H1 (cell line): ENCODE measurements at regions not wholly inside any gene's neighbourhood (a gene's known extent, or its start where the extent isn't known, plus 50 kb on each side); places are given as distances from the start of the nearest gene placed in this dataset.
"Not testable (repeated sequence)": the region's sequence is repeated elsewhere in the genome, so short reads cannot be mapped to it uniquely, and the experiment has no call there.

Experiments used
- CTCF ChIA-PET: fragments of 300-600 bp; sonication (Branson Sonifier 250); formaldehyde crosslinking; loops from one replicate; lab custom pipeline; 2021; ENCODE audit not compliant: partially characterized antibody; lab: Charles Lee
- POLR2A ChIA-PET: fragments of 300-600 bp; sonication (Branson Sonifier 250); formaldehyde crosslinking; loops from one replicate; lab custom pipeline; 2021; ENCODE audit warnings: inconsistent platforms; ENCODE audit not compliant: partially characterized antibody; lab: Charles Lee
- DNase-seq, 2 experiments: peaks; one replicate each; pipeline versions ENCODE4 v3.0.0 to v3.0.0-alpha.2; 2010 to 2022; ENCODE audit warnings: low spot score in 2 of 2, low read depth in 1 of 2, mixed read lengths in 1 of 2
- FAIRE-seq: peaks from 2 replicates; lab custom pipeline; 2011; peaks lifted over from hg19 to GRCh38; lab: Jason Lieb, UNC
- H2AFZ ChIP-seq: 2 replicates; pipeline ENCODE4 v1.8.1; 2012; ENCODE audit warnings: low read length, inconsistent platforms
- H2AK5ac ChIP-seq: 2 replicates; pipeline ENCODE4 v1.6.1; 2013; ENCODE audit warnings: low read depth, low read length
- H2BK120ac ChIP-seq: replicated peaks from 2 replicates; pipeline ENCODE3; 2013; ENCODE audit warnings: low read depth, low read length, inconsistent platforms
- H2BK12ac ChIP-seq: 2 replicates; pipeline ENCODE4 v1.6.1; 2013; ENCODE audit warnings: low read depth, low read length
- H2BK15ac ChIP-seq: 2 replicates; pipeline ENCODE4 v1.6.1; 2013; ENCODE audit warnings: low read length
- H2BK20ac ChIP-seq: 2 replicates; pipeline ENCODE4 v1.6.1; 2013; ENCODE audit warnings: low read length
- H2BK5ac ChIP-seq: 2 replicates; pipeline ENCODE4 v1.6.1; 2013; ENCODE audit warnings: low read depth, low read length
- H3K14ac ChIP-seq: 2 replicates; pipeline ENCODE4 v1.6.1; 2013; ENCODE audit warnings: inconsistent platforms; ENCODE audit not compliant: insufficient read length
- H3K18ac ChIP-seq: 2 replicates; pipeline ENCODE4 v1.6.1; 2013; ENCODE audit warnings: low read length; ENCODE audit errors: extremely low read depth
- H3K23ac ChIP-seq: 2 replicates; pipeline ENCODE4 v1.6.1; 2013; ENCODE audit warnings: inconsistent platforms; ENCODE audit not compliant: insufficient read length
- H3K23me2 ChIP-seq: 2 replicates; pipeline ENCODE4 v1.6.1; 2013; ENCODE audit warnings: low read depth, low read length
- H3K27ac ChIP-seq: 2 replicates; pipeline ENCODE4 v1.6.1; 2011; ENCODE audit warnings: low read depth, low read length, inconsistent platforms
- H3K27me3 ChIP-seq, 4 experiments: replicated peaks in 1 of 4; 1 replicate in 1 of 4; 2 replicates in 3 of 4; pipeline versions ENCODE4 v1.6.1 to v1.8.1; 2011 to 2013; ENCODE audit warnings: low read length in 3 of 4, mild to moderate bottlenecking in 3 of 4, inconsistent platforms in 2 of 4, mixed read lengths in 2 of 4, moderate library complexity in 1 of 4; ENCODE audit not compliant: control insufficient read depth in 3 of 4, insufficient read depth in 3 of 4; ENCODE audit errors: extremely low read depth in 1 of 4
- H3K36me3 ChIP-seq, 4 experiments: 2 replicates each; pipeline versions ENCODE4 v1.6.1 to v1.8.1; 2011 to 2013; ENCODE audit warnings: mild to moderate bottlenecking in 4 of 4, low read length in 3 of 4, moderate library complexity in 2 of 4, control low read depth in 1 of 4, inconsistent platforms in 1 of 4; ENCODE audit not compliant: insufficient read depth in 4 of 4, control insufficient read depth in 2 of 4
- H3K4ac ChIP-seq: replicated peaks from 2 replicates; pipeline ENCODE3; 2013; ENCODE audit warnings: low read length, low read depth, mixed read lengths, inconsistent platforms; ENCODE audit not compliant: insufficient read length
- H3K4me1 ChIP-seq, 4 experiments: replicated peaks in 1 of 4; 1 replicate in 1 of 4; 2 replicates in 3 of 4; pipeline versions ENCODE4 v1.6.1 to v1.8.1; 2011 to 2013; ENCODE audit warnings: low read length in 3 of 4, inconsistent platforms in 2 of 4, mixed read lengths in 1 of 4; ENCODE audit not compliant: insufficient read depth in 4 of 4, control insufficient read depth in 3 of 4
- H3K4me2 ChIP-seq, 2 experiments: 2 replicates each; pipeline versions ENCODE4 v1.6.1 to v1.8.1; 2011 to 2013; ENCODE audit warnings: low read depth in 2 of 2, low read length in 2 of 2, control low read depth in 1 of 2, inconsistent platforms in 1 of 2, mild to moderate bottlenecking in 1 of 2; ENCODE audit not compliant: insufficient read depth in 1 of 2
- H3K4me3 ChIP-seq, 4 experiments: fragments of 200-600, 300-600 bp in 1 of 4; sonication (generic), shearing (Covaris generic), sonication (Bioruptor Twin) in 1 of 4; 2 replicates each; pipeline versions ENCODE4 v1.5.1 to v1.8.1; 2011 to 2016; ENCODE audit warnings: low read length in 4 of 4, low read depth in 3 of 4, control low read depth in 2 of 4, inconsistent platforms in 2 of 4, mild to moderate bottlenecking in 2 of 4, mixed read lengths in 1 of 4, moderate library complexity in 1 of 4; ENCODE audit not compliant: insufficient read depth in 2 of 4; ENCODE audit errors: extremely low read depth in 1 of 4
- H3K56ac ChIP-seq: replicated peaks from 2 replicates; pipeline ENCODE3; 2013; ENCODE audit warnings: low read depth, mild to moderate bottlenecking, mixed read lengths, low read length, inconsistent platforms; ENCODE audit not compliant: insufficient read length
- H3K79me1 ChIP-seq: 2 replicates; pipeline ENCODE4 v1.6.1; 2013; ENCODE audit warnings: low read depth, low read length, control low read depth
- H3K79me2 ChIP-seq, 2 experiments: 2 replicates each; pipeline versions ENCODE4 v1.6.1 to v1.8.1; 2012 to 2013; ENCODE audit warnings: low read length in 2 of 2, mild to moderate bottlenecking in 2 of 2, inconsistent platforms in 1 of 2; ENCODE audit not compliant: insufficient read depth in 2 of 2, control insufficient read depth in 1 of 2
- H3K9ac ChIP-seq, 4 experiments: replicated peaks in 1 of 4; 1 replicate in 1 of 4; 2 replicates in 3 of 4; pipeline versions ENCODE4 v1.6.1 to v1.8.1; 2011 to 2013; ENCODE audit warnings: low read depth in 3 of 4, low read length in 3 of 4, control low read depth in 2 of 4, mild to moderate bottlenecking in 2 of 4, moderate library complexity in 2 of 4, inconsistent platforms in 1 of 4; ENCODE audit errors: extremely low read depth in 1 of 4
- H3K9me3 ChIP-seq, 2 experiments: 2 replicates each; pipeline versions ENCODE4 v1.6.1 to v1.8.1; 2012 to 2013; ENCODE audit warnings: mild to moderate bottlenecking in 2 of 2, moderate library complexity in 2 of 2, control low read depth in 1 of 2, inconsistent platforms in 1 of 2, low read depth in 1 of 2, low read length in 1 of 2, mixed read lengths in 1 of 2; ENCODE audit not compliant: insufficient read depth in 2 of 2
- H4K20me1 ChIP-seq, 2 experiments: replicated peaks in 1 of 2; 2 replicates each; pipeline versions ENCODE3 to v1.8.1; 2011 to 2013; ENCODE audit warnings: inconsistent platforms in 2 of 2, low read length in 2 of 2, mild to moderate bottlenecking in 1 of 2; ENCODE audit not compliant: insufficient read depth in 2 of 2, control insufficient read depth in 1 of 2
- H4K5ac ChIP-seq: 2 replicates; pipeline ENCODE4 v1.6.1; 2013; ENCODE audit warnings: low read length, low read depth, mixed read lengths, inconsistent platforms; ENCODE audit not compliant: insufficient read length
- H4K8ac ChIP-seq: 2 replicates; pipeline ENCODE4 v1.8.0; 2013; ENCODE audit warnings: mild to moderate bottlenecking, moderate library complexity, low read length, inconsistent platforms; ENCODE audit not compliant: insufficient read depth; ENCODE audit errors: extremely low read depth
- H4K91ac ChIP-seq: replicated peaks from 2 replicates; pipeline ENCODE3; 2013; ENCODE audit warnings: low read length, mixed read lengths, inconsistent platforms; ENCODE audit not compliant: insufficient read length
- WGBS, 2 experiments: shearing (Covaris generic) in 1 of 2; methylation state at CpG; one replicate each; pipeline versions ENCODE4 v1.1.6 to v1.1.7; 2013 to 2015; ENCODE audit warnings: low lambda C conversion rate in 2 of 2, mixed read lengths in 2 of 2, inconsistent platforms in 1 of 2, low coverage in 1 of 2, missing lambda C conversion rate in 1 of 2; ENCODE audit not compliant: insufficient replicate concordance in 2 of 2, insufficient coverage in 1 of 2, insufficient read length in 1 of 2; ENCODE audit errors: extremely low coverage in 1 of 2, missing lambda C conversion rate in 1 of 2; 5-methylcytosine and 5-hydroxymethylcytosine counted together

DNA sequence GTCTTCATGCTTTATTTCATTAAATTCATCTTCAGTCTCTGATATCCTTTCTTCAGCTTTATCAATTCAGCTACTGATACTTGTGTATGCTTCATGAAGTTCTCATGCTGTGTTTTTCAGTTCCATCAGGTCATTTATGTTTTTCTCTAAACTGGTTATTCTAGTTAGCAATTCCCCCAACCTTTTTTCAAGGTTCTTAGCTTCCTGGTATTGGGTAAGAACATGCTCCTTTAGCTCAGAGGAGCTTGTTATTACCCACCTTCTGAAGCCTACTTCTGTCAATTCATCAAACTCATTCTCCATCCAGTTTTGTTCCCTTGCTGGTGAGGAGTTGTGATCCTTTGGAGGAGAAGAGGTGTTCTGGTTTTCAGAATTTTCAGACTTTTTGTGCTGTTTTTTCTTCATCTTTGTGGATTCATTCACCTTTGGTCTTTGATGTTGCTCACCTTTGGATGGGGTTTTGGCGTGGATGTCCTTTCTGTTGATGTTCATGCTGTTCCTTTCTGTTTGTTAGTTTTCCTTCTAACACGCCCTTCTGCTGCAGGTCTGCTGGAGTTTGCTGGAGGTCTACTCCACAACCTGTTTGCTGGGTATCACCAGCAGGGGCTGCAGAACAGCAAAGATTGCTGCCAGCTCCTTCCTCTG lies 69.9 kb upstream of the PCSK5 start:
- POLR2A ChIA-PET, H3K4ac ChIP-seq, H3K18ac ChIP-seq, H3K23ac ChIP-seq, H2AK5ac ChIP-seq, H3K79me2 ChIP-seq, H3K27ac ChIP-seq, H3K4me2 ChIP-seq, H4K8ac ChIP-seq, H3K9ac ChIP-seq, DNase-seq, H4K20me1 ChIP-seq, H3K79me1 ChIP-seq, H3K36me3 ChIP-seq, H3K4me1 ChIP-seq, H3K14ac ChIP-seq, H3K9me3 ChIP-seq, H3K4me3 ChIP-seq, H3K23me2 ChIP-seq, H2AFZ ChIP-seq, FAIRE-seq, H3K56ac ChIP-seq, H2BK15ac ChIP-seq, H2BK120ac ChIP-seq, H2BK20ac ChIP-seq, H2BK12ac ChIP-seq, H2BK5ac ChIP-seq, H4K5ac ChIP-seq, H3K27me3 ChIP-seq, H4K91ac ChIP-seq: not testable (repeated sequence)
- CTCF ChIA-PET: interaction anchor here (1.0 kb wide), 1 partner anchor 631 kb away, joined by 3 read pairs; no protein-coding TSS in a partner anchor
- WGBS, 2 experiments: 89% methylated on average over 2 of the region's 2 CpGs; no CpG with 5 or more reads in 1 of the 2 experiments
